ENCODE measurements at regions not wholly inside any gene's neighbourhood (a gene's known extent, or its start where the extent isn't known, plus 50 kb on each side); places are given as distances from the start of the nearest gene placed in this dataset.

DNA sequence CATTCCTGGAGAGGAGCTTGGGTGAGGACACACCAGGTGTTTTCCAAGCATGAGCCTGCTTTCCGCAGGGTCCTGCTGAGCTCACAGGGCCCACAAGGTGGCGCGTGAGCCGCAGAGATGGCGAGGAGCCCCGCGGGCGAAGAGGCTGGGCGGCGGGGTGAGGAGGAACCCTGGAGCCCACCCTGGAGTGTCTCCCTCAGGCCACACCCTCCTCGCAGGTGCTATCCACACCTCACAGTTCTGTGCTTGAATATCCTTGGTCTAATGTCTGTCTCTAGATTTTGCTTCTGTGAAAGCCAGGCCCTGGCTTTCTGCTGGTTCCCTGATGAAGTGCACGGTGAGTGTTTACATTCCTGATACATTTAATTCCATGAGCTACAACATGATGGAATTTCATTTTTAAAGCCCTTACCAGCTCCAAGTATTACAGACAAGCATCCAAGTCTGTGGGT is 433.6 kb downstream of the ACTR3B start (continued):
- no peak for TF ChIP-seq TFDP1 (CRISPR knock-in tag; IDR thresholded peaks at IDR 0.05; ENCODE audit: borderline replicate concordance)
- no peak for TF ChIP-seq AGO2 (optimal IDR thresholded peaks at IDR 0.05; ENCODE audit: low read depth, low read length)
- no peak for TF ChIP-seq ZNF598 (CRISPR knock-in tag; IDR thresholded peaks at IDR 0.05; ENCODE audit: borderline replicate concordance)
- no peak for TF ChIP-seq ZSCAN25 (CRISPR knock-in tag; IDR thresholded peaks at IDR 0.05)
- TF ChIP-seq ZNF816 (CRISPR knock-in tag; IDR thresholded peaks at IDR 0.05; ENCODE audit: borderline replicate concordance), result no peak
- peak; percentile 25; the same call in 1 of the 2 replicates for TF ChIP-seq SP4 (CRISPR knock-in tag; IDR thresholded peaks at IDR 0.05)
- TF ChIP-seq, protein P1, sequence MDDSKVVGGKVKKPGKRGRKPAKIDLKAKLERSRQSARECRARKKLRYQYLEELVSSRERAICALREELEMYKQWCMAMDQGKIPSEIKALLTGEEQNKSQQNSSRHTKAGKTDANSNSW (CRISPR knock-in tag; IDR thresholded peaks at IDR 0.05; ENCODE audit: borderline replicate concordance), result no peak
- no peak for TF ChIP-seq ZNF678 (CRISPR knock-in tag; IDR thresholded peaks at IDR 0.05)
- TF ChIP-seq RAD21 (CRISPR knock-in tag; IDR thresholded peaks at IDR 0.05), result peak; percentile 61
- no peak for TF ChIP-seq ZNF367 (CRISPR knock-in tag; IDR thresholded peaks at IDR 0.05; ENCODE audit: borderline replicate concordance)
- TF ChIP-seq ZNF670 (CRISPR knock-in tag; IDR thresholded peaks at IDR 0.05; ENCODE audit: borderline replicate concordance), result no peak
- TF ChIP-seq RAD51 (IDR thresholded peaks at IDR 0.05; ENCODE audit: borderline replicate concordance), result no peak
- TF ChIP-seq, protein P2, sequence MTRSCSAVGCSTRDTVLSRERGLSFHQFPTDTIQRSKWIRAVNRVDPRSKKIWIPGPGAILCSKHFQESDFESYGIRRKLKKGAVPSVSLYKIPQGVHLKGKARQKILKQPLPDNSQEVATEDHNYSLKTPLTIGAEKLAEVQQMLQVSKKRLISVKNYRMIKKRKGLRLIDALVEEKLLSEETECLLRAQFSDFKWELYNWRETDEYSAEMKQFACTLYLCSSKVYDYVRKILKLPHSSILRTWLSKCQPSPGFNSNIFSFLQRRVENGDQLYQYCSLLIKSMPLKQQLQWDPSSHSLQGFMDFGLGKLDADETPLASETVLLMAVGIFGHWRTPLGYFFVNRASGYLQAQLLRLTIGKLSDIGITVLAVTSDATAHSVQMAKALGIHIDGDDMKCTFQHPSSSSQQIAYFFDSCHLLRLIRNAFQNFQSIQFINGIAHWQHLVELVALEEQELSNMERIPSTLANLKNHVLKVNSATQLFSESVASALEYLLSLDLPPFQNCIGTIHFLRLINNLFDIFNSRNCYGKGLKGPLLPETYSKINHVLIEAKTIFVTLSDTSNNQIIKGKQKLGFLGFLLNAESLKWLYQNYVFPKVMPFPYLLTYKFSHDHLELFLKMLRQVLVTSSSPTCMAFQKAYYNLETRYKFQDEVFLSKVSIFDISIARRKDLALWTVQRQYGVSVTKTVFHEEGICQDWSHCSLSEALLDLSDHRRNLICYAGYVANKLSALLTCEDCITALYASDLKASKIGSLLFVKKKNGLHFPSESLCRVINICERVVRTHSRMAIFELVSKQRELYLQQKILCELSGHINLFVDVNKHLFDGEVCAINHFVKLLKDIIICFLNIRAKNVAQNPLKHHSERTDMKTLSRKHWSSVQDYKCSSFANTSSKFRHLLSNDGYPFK (CRISPR knock-in tag; IDR thresholded peaks at IDR 0.05; ENCODE audit: borderline replicate concordance), result no peak
- TF ChIP-seq ZNF512 (CRISPR knock-in tag; IDR thresholded peaks at IDR 0.05), result no peak
- peak; percentile 37; the same call in 1 of the 2 replicates for TF ChIP-seq GABPB1 (CRISPR knock-in tag; IDR thresholded peaks at IDR 0.05)
- 0 out of 2 replicates have a peak, but pooled peaks have one; percentile 17 for TF ChIP-seq SMC3 (IDR thresholded peaks at IDR 0.05; ENCODE audit: low read length)
- TF ChIP-seq HIVEP1 (CRISPR knock-in tag; IDR thresholded peaks at IDR 0.05), result no peak
- TF ChIP-seq ZBTB39 (CRISPR knock-in tag; IDR thresholded peaks at IDR 0.05), result no peak
- TF ChIP-seq CENPBD1 (CRISPR knock-in tag; IDR thresholded peaks at IDR 0.05; ENCODE audit: borderline replicate concordance, low read depth), result no peak
- TF ChIP-seq STAG1 (CRISPR knock-in tag; IDR thresholded peaks at IDR 0.05), result peak; percentile 77
